GM13976 (cell line): ENCODE measurements at regions not wholly inside any gene's neighbourhood (a gene's known extent, or its start where the extent isn't known, plus 50 kb on each side); places are given as distances from the start of the nearest gene placed in this dataset.
A peak's percentile ranks its signal among the peaks of the same experiment; 100 is the strongest.
"Not testable (repeated sequence)": the region's sequence is repeated elsewhere in the genome, so short reads cannot be mapped to it uniquely, and the experiment has no call there.

Experiments used
- DNase-seq: peaks from one replicate; pipeline ENCODE4 v3.0.0; 2012; ENCODE audit warnings: low spot score
- in situ Hi-C: fragments of 300-500 bp; cut with MboI; formaldehyde crosslinking; loops from one replicate; pipeline ENCODE4 v1.12.0; 2022; ENCODE audit warnings: low sequenced_read_pairs, mixed read lengths, inconsistent platforms; ENCODE audit not compliant: unreplicated experiment
- TF ChIP-seq, protein P1 (sequence below): IDR thresholded peaks from 2 replicates; pipeline ENCODE4 v1.5.1; 2012; ENCODE audit warnings: borderline replicate concordance, mild to moderate bottlenecking; ENCODE audit not compliant: insufficient read depth; ENCODE audit errors: extremely low read depth, missing control alignments, control extremely low read depth

DNA sequence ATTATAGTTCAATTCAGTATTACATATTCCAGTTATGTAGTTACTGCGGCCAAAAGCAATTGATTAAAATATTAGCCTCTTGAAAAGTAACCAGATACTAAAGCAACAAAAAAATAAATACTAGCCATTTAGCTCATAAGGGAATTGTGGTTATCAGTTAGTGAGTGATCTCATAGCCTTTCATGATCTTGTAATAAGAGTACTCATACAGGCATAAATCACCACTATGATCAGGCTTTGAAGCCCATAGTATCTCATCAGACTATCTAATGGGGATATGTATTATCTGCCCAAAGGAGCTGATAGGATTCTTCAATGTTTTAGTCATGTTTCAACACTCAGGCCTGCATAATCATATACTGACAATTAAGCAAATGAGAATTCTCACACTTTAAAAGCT lies 184.1 kb upstream of the CCDC54 start:
- TF ChIP-seq, protein P1, sequence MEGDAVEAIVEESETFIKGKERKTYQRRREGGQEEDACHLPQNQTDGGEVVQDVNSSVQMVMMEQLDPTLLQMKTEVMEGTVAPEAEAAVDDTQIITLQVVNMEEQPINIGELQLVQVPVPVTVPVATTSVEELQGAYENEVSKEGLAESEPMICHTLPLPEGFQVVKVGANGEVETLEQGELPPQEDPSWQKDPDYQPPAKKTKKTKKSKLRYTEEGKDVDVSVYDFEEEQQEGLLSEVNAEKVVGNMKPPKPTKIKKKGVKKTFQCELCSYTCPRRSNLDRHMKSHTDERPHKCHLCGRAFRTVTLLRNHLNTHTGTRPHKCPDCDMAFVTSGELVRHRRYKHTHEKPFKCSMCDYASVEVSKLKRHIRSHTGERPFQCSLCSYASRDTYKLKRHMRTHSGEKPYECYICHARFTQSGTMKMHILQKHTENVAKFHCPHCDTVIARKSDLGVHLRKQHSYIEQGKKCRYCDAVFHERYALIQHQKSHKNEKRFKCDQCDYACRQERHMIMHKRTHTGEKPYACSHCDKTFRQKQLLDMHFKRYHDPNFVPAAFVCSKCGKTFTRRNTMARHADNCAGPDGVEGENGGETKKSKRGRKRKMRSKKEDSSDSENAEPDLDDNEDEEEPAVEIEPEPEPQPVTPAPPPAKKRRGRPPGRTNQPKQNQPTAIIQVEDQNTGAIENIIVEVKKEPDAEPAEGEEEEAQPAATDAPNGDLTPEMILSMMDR = no peak
- no peak for DNase-seq
- in situ Hi-C loops = no loop called here

DNA sequence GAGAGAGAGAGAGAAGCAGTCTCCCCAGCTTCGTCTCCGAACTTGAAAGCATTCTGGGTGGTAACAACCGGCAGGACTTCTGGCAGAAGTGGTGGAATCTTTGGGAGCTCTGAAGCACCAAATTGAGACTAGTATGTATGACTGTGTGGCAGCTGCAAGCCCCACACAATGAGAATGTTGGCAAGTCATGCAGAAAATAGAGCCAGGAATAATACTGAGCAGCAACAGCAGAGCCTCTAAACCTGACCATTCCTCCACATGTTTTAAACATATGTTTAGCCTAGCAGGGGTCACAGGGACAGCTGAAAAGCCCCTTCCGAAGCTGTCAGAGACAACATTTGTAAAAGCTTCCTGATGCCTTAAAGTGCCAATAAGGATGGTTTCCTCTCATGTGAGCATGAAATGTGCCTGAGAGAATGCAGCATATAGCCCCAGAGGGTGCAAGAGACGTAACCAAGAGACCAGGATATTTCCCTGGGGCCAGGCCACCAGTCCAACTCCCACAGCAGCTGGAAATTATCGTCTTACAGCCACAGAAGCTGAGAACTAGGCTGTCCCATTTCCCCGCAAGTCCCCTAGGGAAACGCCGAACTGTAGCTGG lies 178.6 kb upstream of the CCDC54 start:
- in situ Hi-C loops = no loop called here
- TF ChIP-seq, protein P1 = no peak
- no peak for DNase-seq

DNA sequence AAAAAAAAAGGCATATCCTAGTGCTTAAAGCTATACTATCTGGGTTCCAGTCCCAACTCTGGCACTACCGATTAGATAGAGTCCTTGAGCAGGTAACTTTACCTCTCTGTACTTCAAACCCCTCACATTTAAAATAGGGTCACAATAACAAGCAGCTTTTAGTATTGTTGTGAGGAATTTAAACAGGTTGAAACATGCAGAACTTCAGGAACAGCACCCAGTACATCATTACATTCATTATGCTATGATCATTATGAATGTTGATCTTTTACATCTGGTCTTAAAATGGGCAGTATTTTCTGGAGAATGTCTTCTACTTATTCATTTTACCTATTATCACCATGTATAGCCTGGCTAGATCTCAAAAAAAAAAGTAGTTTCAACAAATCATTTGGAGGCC lies 176.1 kb upstream of the CCDC54 start:
- DNase-seq = no peak
- in situ Hi-C loops = no loop called here
- TF ChIP-seq, protein P1 = no peak

DNA sequence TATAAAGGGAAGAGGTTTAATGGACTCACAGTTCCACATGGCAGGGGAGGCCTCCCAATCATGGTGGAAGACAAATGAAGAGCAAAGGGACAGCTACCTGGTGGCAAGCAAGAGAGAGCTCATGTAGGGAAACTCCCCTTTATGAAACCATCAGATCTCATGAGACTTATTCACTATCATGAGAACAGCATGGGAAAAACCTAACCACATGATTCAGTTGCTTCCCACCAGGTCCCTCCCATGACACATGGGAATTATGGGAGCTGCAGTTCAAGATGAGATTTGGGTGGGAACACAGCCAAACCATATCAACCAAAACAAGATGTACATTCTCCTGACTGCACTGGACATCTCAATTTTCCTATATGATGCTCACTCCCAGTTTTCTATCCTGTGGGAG lies 174.4 kb upstream of the CCDC54 start:
- in situ Hi-C loops, DNase-seq: not testable (repeated sequence)

DNA sequence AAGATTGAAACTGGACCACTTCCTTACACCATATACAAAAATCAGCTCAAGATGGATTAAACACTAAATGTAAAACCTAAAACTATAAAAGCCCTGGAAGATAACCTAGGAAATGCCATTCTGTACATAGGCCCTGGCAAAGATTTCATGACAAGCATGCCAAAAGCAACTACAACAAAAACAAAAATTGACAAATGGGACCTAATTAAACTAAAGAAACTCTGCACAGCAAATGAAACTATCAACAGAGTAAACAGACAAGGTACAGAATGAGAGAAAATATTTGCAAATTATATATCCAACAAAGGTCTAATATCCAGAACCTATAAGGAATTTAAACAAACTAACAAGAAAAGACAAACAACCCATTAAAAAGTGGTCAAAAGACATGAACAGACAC lies 173.1 kb upstream of the CCDC54 start:
- in situ Hi-C loops = no loop called here
- DNase-seq = no peak

DNA sequence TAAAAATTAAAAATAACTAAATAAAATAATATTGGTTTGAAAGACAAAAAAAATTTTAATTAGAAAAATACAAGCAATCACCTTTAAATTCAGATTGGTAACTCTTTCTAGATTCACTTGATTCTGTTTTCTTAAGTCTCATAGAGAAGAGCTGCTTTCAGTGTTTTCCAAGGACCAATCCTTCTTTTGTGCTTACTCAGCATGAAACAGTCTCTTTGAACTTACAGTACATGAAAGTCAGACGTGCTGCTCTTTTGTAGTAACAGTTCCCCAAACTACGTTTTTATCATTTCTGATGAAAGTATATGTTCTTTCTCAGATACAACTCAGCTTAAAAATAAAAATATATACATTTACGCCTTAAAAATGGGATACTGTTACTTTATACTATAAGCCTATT lies 171.9 kb upstream of the CCDC54 start:
- DNase-seq = no peak
- TF ChIP-seq, protein P1 = no peak
- in situ Hi-C loops = no loop called here

More for the DNA sequence above, 173.1 kb upstream of the CCDC54 start:
- TF ChIP-seq, protein P1 = no peak

DNA sequence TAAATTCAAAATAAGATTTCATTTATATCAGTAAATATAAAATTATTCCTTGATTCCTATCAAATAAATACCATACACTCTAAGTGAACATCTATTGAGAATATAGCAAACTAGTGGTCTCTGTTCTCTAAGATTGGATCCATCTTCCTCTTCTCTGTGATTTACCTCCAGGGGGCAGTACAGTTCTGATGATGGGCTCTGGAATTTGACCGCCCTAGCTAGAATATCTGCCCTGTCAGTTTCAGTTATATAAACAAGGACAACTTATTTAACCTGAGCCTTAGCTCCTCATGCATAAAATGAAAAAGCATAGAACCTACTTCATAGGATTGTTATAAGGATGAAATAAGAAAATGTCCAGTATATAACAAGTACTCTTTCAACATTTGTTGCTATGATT lies 171.1 kb upstream of the CCDC54 start:
- peak; percentile 12 for DNase-seq
- TF ChIP-seq, protein P1 = peak; percentile 40
- in situ Hi-C loops = no loop called here
